ENCODE measurements at regions not wholly inside any gene's neighbourhood (a gene's known extent, or its start where the extent isn't known, plus 50 kb on each side); places are given as distances from the start of the nearest gene placed in this dataset.

DNA sequence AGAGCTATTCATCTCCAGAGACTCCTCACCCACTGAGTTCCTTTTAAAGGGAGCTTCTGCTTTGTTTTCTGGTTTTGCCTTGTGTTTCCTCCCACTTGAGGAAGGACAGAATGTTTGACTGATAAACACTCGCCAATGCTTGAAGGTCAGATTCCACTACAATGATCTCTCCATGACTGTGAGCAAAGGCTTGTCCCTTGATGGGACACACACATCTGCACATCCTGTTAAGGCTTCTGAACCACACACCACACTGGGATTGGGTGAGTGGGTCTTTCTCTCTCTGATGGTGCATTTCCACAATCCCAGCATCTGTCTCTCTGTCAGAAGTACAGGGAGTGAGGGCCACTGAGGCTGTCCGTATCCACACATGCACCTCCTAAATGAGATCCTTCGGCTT is 245.3 kb downstream of the IRS2 start:
- no peaks in the 10 kb centered on the region for H3K4me1 ChIP-seq
- DNase-seq (ENCODE audit: low spot score) = no peak

DNA sequence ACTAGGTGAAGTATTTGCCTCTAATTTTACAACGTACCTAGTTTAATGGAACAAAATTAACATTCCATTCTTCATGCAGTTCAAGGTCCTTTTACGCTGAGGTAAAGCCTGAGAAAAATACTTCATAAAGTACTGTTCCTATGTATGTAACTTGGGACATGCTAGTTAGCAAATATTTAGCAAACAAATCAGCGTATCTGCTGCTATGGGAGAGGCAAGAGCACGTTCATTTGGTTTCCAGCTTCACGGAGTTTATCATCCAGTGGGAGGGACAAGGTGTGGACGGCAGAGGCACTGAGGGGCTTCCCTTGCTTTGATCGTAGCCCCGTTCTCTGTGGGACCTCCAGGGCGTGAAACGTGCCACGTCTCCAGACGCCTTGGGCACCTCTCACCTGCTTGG is 248.8 kb downstream of the IRS2 start:
- Histone ChIP-seq H3K4me1 (no peaks in the 10 kb centered on the region), H3K27ac (no peak overlapping the region), H3K9me3 (no peaks in the 10 kb centered on the region), H3K4me3 (no peak overlapping the region), H3K36me3 (no peaks in the 10 kb centered on the region), H3K27me3 (no peaks in the 10 kb centered on the region)
- no peak for DNase-seq (ENCODE audit: low spot score)
- TF ChIP-seq, protein P1, sequence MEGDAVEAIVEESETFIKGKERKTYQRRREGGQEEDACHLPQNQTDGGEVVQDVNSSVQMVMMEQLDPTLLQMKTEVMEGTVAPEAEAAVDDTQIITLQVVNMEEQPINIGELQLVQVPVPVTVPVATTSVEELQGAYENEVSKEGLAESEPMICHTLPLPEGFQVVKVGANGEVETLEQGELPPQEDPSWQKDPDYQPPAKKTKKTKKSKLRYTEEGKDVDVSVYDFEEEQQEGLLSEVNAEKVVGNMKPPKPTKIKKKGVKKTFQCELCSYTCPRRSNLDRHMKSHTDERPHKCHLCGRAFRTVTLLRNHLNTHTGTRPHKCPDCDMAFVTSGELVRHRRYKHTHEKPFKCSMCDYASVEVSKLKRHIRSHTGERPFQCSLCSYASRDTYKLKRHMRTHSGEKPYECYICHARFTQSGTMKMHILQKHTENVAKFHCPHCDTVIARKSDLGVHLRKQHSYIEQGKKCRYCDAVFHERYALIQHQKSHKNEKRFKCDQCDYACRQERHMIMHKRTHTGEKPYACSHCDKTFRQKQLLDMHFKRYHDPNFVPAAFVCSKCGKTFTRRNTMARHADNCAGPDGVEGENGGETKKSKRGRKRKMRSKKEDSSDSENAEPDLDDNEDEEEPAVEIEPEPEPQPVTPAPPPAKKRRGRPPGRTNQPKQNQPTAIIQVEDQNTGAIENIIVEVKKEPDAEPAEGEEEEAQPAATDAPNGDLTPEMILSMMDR (IDR thresholded peaks at IDR 0.05) = no peak

More for the DNA sequence above, 245.3 kb downstream of the IRS2 start:
- Histone ChIP-seq H3K27me3 (no peaks in the 10 kb centered on the region), H3K27ac (peak overlapping the region in 1 of 2 donors; percentile 60), H3K4me3 (no peak overlapping the region), H3K9me3 (no peaks in the 10 kb centered on the region), H3K36me3 (no peaks in the 10 kb centered on the region)
- TF ChIP-seq, protein P1 (IDR thresholded peaks at IDR 0.05) = no peak

DNA sequence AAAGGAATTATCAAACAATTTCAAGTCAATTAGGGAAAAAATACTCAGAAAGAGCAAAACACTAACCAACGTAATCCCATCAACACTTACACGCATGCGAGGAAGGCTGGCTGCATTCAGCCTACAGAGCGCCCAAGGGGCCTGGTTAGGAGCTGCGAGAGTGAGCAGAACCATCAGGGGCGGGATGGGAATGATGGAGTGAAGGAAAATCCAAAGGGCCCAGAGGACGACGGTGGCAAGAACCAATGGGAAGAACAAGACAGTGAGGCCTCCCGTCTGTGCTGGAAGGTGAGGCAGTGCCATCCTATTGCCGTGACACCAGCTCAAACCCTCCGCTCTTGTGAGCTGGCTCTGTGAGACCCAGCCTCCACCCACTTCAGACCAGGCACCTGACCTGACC is 253.0 kb downstream of the IRS2 start:
- H3K27me3 ChIP-seq = no peaks in the 10 kb centered on the region
- H3K4me3 ChIP-seq = no peak overlapping the region
- no peaks in the 10 kb centered on the region for H3K9me3 ChIP-seq
- no peak overlapping the region for H3K27ac ChIP-seq
- H3K4me1 ChIP-seq = no peaks in the 10 kb centered on the region
- no peak for DNase-seq (ENCODE audit: low spot score)
- TF ChIP-seq, protein P1 (IDR thresholded peaks at IDR 0.05) = no peak
- no peaks in the 10 kb centered on the region for H3K36me3 ChIP-seq

DNA sequence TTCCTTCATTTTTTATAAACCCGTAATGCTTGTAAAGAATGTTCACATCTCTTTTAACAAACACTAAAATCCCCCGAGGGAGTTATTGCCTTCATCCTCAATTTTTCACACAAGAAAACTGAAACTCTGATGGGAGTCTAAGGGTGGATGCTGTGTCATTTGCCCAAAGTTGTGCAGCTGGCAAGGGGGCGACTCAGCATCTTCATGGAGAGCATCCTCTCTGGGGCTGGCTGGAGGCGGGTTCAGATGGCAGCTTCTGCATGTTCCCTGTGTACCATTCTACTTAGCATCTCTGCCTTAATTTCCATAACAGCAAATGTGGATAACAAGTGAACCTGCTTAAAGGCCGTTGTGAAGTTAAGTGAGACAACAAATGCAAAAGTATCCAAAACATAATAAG is 256.4 kb downstream of the IRS2 start:
- TF ChIP-seq, protein P1 (IDR thresholded peaks at IDR 0.05) = no peak
- H3K27me3 ChIP-seq = no peaks in the 10 kb centered on the region
- H3K36me3 ChIP-seq = no peaks in the 10 kb centered on the region
- no peak overlapping the region for H3K4me3 ChIP-seq
- no peaks in the 10 kb centered on the region for H3K9me3 ChIP-seq
- no peaks in the 10 kb centered on the region for H3K4me1 ChIP-seq
- no peak for DNase-seq (ENCODE audit: low spot score)
- no peak overlapping the region for H3K27ac ChIP-seq

DNA sequence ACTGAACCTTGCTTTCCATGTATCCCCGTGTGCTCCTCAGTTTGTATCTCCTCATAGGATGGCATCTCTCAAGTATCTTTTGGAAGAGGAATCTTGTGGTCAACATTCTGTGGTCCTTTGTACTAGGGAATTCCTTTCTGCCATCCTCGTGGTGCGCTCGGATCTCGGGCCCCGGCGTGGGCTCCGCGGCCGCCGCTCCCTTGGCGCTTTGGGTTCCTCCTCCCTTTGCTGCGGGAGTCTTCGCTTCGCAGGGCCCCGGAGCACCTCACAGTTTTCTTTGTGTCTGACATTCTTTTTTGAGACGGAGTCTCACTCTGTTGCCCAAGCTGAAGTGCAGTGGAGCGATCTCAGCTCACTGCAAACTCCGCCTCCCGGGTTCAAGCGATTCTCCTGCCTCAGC is 264.7 kb downstream of the IRS2 start:
- no peaks in the 10 kb centered on the region for H3K36me3 ChIP-seq
- no peak for DNase-seq (ENCODE audit: low spot score)
- no peaks in the 10 kb centered on the region for H3K9me3 ChIP-seq
- H3K4me3 ChIP-seq = no peak overlapping the region
- H3K27ac ChIP-seq = no peak overlapping the region
- H3K27me3 ChIP-seq = no peaks in the 10 kb centered on the region
- no peaks in the 10 kb centered on the region for H3K4me1 ChIP-seq
- TF ChIP-seq, protein P1 (IDR thresholded peaks at IDR 0.05) = no peak

DNA sequence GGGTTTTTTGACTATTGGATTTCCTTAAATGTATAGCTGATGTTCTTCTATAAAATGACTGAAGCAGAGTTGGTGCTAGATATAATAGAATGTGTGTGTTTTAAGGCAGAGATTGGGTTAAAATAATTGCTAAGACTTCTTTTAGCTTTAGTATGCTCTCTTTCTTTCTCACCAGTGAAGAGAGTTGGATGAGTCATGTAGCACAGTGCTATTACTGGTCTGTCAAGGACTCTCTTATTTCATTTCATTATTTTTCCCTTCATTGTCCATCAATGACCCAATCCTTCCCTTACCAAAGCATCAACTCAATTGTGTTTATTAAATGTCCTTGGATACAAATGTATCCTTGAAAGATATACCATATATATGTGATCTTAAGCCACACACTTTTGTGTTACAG is 268.9 kb downstream of the IRS2 start:
- Histone ChIP-seq H3K27ac (no peak overlapping the region), H3K4me3 (no peak overlapping the region), H3K4me1 (no peaks in the 10 kb centered on the region), H3K27me3 (no peaks in the 10 kb centered on the region), H3K9me3 (no peaks in the 10 kb centered on the region), H3K36me3 (no peaks in the 10 kb centered on the region)
- TF ChIP-seq, protein P1 (IDR thresholded peaks at IDR 0.05) = no peak
- no peak for DNase-seq (ENCODE audit: low spot score)
